NCI-H187 treated with DMSO at 0.1 percent for 48 hours (cell line): ENCODE measurements at regions not wholly inside any gene's neighbourhood (a gene's known extent, or its start where the extent isn't known, plus 50 kb on each side); places are given as distances from the start of the nearest gene placed in this dataset.

ENCODE experiments used
- DNase-seq: peaks from one replicate; lab custom pipeline; 2025; lab: John Stamatoyannopoulos, UW

- DNase-seq = no peak
Measured at GRCh38 chr1:38455829-38456530, 403.6 kb downstream of the RRAGC start.

GRCh38 chr1:38454749-38455441 lies 404.7 kb downstream of the RRAGC start:
- no peak for DNase-seq

GRCh38 chr1:38454236-38454635 lies 405.3 kb downstream of the RRAGC start:
- DNase-seq = no peak

- no peak for DNase-seq
Measured at GRCh38 chr1:38452246-38452645, 405.7 kb upstream of the POU3F1 start.

- DNase-seq = no peak
Measured at GRCh38 chr1:38451541-38451993, 405.0 kb upstream of the POU3F1 start.

GRCh38 chr1:38448893-38449292 lies 402.3 kb upstream of the POU3F1 start:
- DNase-seq = no peak

GRCh38 chr1:38446936-38447335 lies 400.3 kb upstream of the POU3F1 start:
- DNase-seq = no peak

- DNase-seq = no peak
Measured at GRCh38 chr1:38444770-38445442, 398.3 kb upstream of the POU3F1 start.

GRCh38 chr1:38444311-38444710 lies 397.7 kb upstream of the POU3F1 start:
- no peak for DNase-seq

- no peak for DNase-seq
Measured at GRCh38 chr1:38440402-38440801, 393.8 kb upstream of the POU3F1 start.

- no peak for DNase-seq
Measured at GRCh38 chr1:38436749-38437148, 390.2 kb upstream of the POU3F1 start.

- DNase-seq = no peak
Measured at GRCh38 chr1:38436006-38436405, 389.4 kb upstream of the POU3F1 start.

- no peak for DNase-seq
Measured at GRCh38 chr1:38433084-38433722, 386.6 kb upstream of the POU3F1 start.

- no peak for DNase-seq
Measured at GRCh38 chr1:38431535-38432376, 385.2 kb upstream of the POU3F1 start.

GRCh38 chr1:38430949-38431348 lies 384.4 kb upstream of the POU3F1 start:
- no peak for DNase-seq

- DNase-seq = no peak
Measured at GRCh38 chr1:38424677-38425076, 378.1 kb upstream of the POU3F1 start.

- DNase-seq = no peak
Measured at GRCh38 chr1:38420666-38421065, 374.1 kb upstream of the POU3F1 start.

GRCh38 chr1:38418195-38419030 lies 371.8 kb upstream of the POU3F1 start:
- DNase-seq = peak; percentile 60

- DNase-seq = no peak
Measured at GRCh38 chr1:38403667-38404066, 357.1 kb upstream of the POU3F1 start.

GRCh38 chr1:38402230-38402815 lies 355.7 kb upstream of the POU3F1 start:
- DNase-seq = no peak
